Suprapubic skin (tissue), 4 donors: ENCODE measurements at regions not wholly inside any gene's neighbourhood (a gene's known extent, or its start where the extent isn't known, plus 50 kb on each side); places are given as distances from the start of the nearest gene placed in this dataset.

Experiments
- CTCF ChIP-seq, 2 donors: fragments of 200-600 bp in 1 of 2; fragments of 450-650 bp in 1 of 2; sonication (generic) in 1 of 2; IDR thresholded peaks; one replicate each; pipeline ENCODE4 v1.5.1; 2016 to 2019; ENCODE audit warnings: antibody characterized with exemption in 2 of 2, mild to moderate bottlenecking in 1 of 2, moderate library complexity in 1 of 2
- EP300 ChIP-seq: sonication (generic); formaldehyde crosslinking; IDR thresholded peaks from one replicate; pipeline ENCODE4 v1.6.1; 2017; ENCODE audit warnings: antibody characterized with exemption
- POLR2A ChIP-seq, 2 donors: fragments of 450-650 bp; IDR thresholded peaks; one replicate each; pipeline ENCODE4 v1.6.1; 2017; ENCODE audit warnings: antibody characterized with exemption in 2 of 2, mild to moderate bottlenecking in 2 of 2, moderate library complexity in 2 of 2
- POLR2AphosphoS5 ChIP-seq, 3 donors: sonication (generic); formaldehyde crosslinking; IDR thresholded peaks; one replicate each; pipeline ENCODE4 v1.6.1; 2017; ENCODE audit warnings: antibody characterized with exemption in 3 of 3

GRCh38 chr18:1229634-1230033 lies 325.0 kb downstream of the ADCYAP1 start:
- TF ChIP-seq EP300 (no peak), CTCF (IDR thresholded peaks at IDR 0.05) (no peak), POLR2A (IDR thresholded peaks at IDR 0.05) (no peak), POLR2AphosphoS5 (IDR thresholded peaks at IDR 0.05) (no peak)
